NT2/D1 (cell line): ENCODE measurements at regions not wholly inside any gene's neighbourhood (a gene's known extent, or its start where the extent isn't known, plus 50 kb on each side); places are given as distances from the start of the nearest gene placed in this dataset.
A peak's percentile ranks its signal among the peaks of the same experiment; 100 is the strongest.

Experiments
- DNase-seq: peaks from one replicate; pipeline ENCODE4 v3.0.0-alpha.2; 2011; ENCODE audit warnings: low read depth, low spot score
- H3K27me3 ChIP-seq: 2 replicates; pipeline ENCODE4 v1.6.0; 2011; ENCODE audit warnings: mild to moderate bottlenecking; ENCODE audit not compliant: insufficient read length, insufficient read depth
- H3K36me3 ChIP-seq: 2 replicates; pipeline ENCODE4 v1.6.1; 2011; ENCODE audit warnings: mild to moderate bottlenecking, low read length, mixed read lengths; ENCODE audit not compliant: insufficient read depth, insufficient read length
- H3K4me1 ChIP-seq: 2 replicates; pipeline ENCODE4 v1.5.1; 2011; ENCODE audit not compliant: insufficient read depth, insufficient read length
- H3K4me3 ChIP-seq: 2 replicates; pipeline ENCODE4 v1.5.1; 2011; ENCODE audit warnings: low read depth; ENCODE audit not compliant: insufficient read length
- H3K9ac ChIP-seq: 2 replicates; pipeline ENCODE4 v1.6.0; 2011; ENCODE audit warnings: low read depth; ENCODE audit not compliant: insufficient read length
- H3K9me3 ChIP-seq: 2 replicates; pipeline ENCODE4 v1.5.1; 2011; ENCODE audit warnings: mild to moderate bottlenecking, low read length; ENCODE audit not compliant: insufficient read depth
- SUZ12 ChIP-seq: IDR thresholded peaks from 2 replicates; pipeline ENCODE4 v1.6.1; 2011; ENCODE audit not compliant: insufficient read length, insufficient read depth; ENCODE audit errors: extremely low read depth
- YY1 ChIP-seq: IDR thresholded peaks from 2 replicates; pipeline ENCODE4 v1.6.1; 2011; ENCODE audit not compliant: insufficient read length, insufficient read depth
- ZNF274 ChIP-seq: IDR thresholded peaks from 2 replicates; pipeline ENCODE4 v1.6.1; 2011; ENCODE audit warnings: mild to moderate bottlenecking, low read depth, low read length

DNA sequence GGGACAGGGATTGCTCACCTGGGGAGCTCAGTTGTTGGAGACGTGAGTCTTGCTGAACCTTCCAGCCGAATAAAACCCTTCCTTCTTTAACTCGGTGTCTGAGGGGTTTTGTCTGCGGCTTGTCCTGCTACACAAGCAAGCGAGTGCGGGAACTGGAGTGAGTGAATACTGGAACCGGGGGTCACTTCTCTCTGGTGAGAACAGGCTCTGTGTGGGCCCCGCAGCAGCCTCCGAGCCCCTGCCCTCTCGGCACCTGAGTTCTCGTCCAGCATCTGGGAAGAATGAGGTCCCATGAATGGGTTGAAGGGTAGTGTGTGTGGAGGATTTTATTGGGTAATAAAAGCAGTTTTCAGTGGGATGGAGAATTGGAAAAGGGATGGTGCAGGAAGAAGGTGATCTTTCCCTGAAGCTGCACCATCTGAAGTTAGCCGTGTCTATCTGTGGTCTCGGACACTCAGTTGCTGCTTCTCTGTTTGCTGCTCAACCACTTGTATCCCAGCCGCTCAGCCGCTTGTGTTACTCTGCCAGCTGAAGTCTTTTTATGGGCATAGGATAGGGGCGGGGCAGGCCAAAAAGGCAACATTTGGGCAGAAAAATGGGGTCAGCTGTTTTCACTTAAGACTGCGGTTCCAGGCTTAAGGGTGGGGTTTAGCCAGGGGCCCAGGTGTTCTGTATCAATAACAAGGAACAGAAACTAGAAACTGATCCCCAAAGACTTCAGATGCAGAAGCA is 450.6 kb upstream of the CAMK1G start:
- DNase-seq: no peak

DNA sequence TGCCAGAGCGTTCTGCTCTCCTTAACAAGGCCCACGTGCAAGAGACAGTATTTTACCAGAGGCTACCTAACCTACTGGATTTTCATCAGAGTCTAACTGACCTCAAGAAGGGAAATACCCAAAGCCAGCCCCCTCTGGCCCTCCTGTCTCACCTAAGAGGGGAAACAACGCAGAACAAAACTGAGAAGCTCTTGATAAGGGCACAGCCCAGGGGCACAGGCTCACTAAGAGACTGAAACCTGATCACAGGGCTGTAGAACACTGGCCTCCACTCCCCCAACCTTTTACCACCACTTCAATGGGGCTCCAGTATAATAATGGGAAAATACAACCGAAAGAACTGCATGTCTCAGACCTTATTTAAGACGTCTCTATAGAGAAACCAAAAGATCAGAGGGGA is 449.5 kb upstream of the CAMK1G start:
- no peaks in the 10 kb centered on the region for H3K27me3 ChIP-seq

More for the DNA sequence above, 450.6 kb upstream of the CAMK1G start:
- no peaks in the 10 kb centered on the region for H3K27me3 ChIP-seq
- H3K4me1 ChIP-seq: no peaks in the 10 kb centered on the region
- TF ChIP-seq SUZ12 (no peak), YY1 (no peak), ZNF274 (no peak)
- H3K9ac ChIP-seq: no peak overlapping the region
- H3K9me3 ChIP-seq: peaks cover 18% of the 10 kb centered on the region; the same call in 1 of the 2 replicates
- H3K36me3 ChIP-seq: no peaks in the 10 kb centered on the region
- H3K4me3 ChIP-seq: no peak overlapping the region

GRCh38 chr1:209143916-209144315 is 439.6 kb upstream of the CAMK1G start:
- H3K27me3 ChIP-seq: no peaks in the 10 kb centered on the region
- no peaks in the 10 kb centered on the region for H3K9me3 ChIP-seq
- no peak overlapping the region for H3K9ac ChIP-seq
- no peak for DNase-seq
- TF ChIP-seq YY1 (no peak), ZNF274 (no peak), SUZ12 (no peak)
- H3K4me3 ChIP-seq: no peak overlapping the region
- H3K4me1 ChIP-seq: no peaks in the 10 kb centered on the region
- no peaks in the 10 kb centered on the region for H3K36me3 ChIP-seq

More for the DNA sequence above, 449.5 kb upstream of the CAMK1G start:
- no peaks in the 10 kb centered on the region for H3K36me3 ChIP-seq
- DNase-seq: no peak
- no peak overlapping the region for H3K4me3 ChIP-seq
- H3K4me1 ChIP-seq: no peaks in the 10 kb centered on the region
- no peak overlapping the region for H3K9ac ChIP-seq
- peaks cover 14% of the 10 kb centered on the region; the same call in 1 of the 2 replicates for H3K9me3 ChIP-seq
- no peak for TF ChIP-seq ZNF274
- TF ChIP-seq YY1: no peak
- TF ChIP-seq SUZ12: no peak

DNA sequence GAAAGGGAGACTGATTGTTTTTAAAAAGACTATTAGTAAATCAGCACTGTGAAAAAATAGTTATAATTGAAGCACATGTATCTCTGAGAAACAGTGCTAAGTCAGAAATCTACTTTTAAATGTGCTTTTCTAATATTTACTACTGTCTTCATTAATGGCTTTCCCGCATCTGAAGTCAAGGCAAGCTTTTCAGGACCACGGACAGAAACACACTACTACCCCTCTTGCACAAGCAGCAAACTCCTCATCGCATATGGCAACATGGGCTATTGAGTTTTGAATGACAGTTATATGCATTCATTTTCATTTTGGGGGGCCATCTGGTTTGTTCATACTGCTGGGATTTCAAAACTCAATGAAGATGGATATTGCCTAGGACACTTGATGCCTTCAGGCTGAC is 433.4 kb upstream of the CAMK1G start:
- H3K9me3 ChIP-seq: no peaks in the 10 kb centered on the region
- no peak for TF ChIP-seq YY1
- no peak for TF ChIP-seq ZNF274
- TF ChIP-seq SUZ12: no peak
- H3K36me3 ChIP-seq: no peaks in the 10 kb centered on the region
- peak; percentile 84 for DNase-seq
- H3K4me1 ChIP-seq: peaks cover under 1% of the 10 kb centered on the region
- H3K9ac ChIP-seq: no peak overlapping the region
- H3K27me3 ChIP-seq: no peaks in the 10 kb centered on the region
- H3K4me3 ChIP-seq: no peak overlapping the region

DNA sequence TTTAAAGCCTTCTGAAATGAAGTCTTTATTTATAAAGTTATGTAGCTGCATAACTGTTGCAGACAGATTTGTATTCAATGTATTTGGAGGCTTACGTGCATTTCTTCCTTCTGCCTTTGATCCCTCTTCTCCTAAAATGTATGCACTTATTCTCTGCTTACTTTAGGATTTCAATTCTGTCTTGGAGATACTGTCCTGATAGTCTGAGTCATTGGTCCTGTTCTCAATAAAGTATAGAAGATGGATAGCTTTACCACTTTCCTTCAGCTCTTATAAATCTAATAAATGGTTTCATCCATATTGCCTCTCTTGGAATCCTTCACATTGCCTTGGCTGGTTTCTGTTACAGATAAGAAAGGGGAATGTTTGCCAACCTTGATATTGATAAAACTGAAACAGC is 430.1 kb upstream of the CAMK1G start:
- H3K27me3 ChIP-seq: no peaks in the 10 kb centered on the region
- no peaks in the 10 kb centered on the region for H3K9me3 ChIP-seq
- no peaks in the 10 kb centered on the region for H3K36me3 ChIP-seq
- TF ChIP-seq YY1 (no peak), SUZ12 (no peak), ZNF274 (no peak)
- no peak overlapping the region for H3K9ac ChIP-seq
- DNase-seq: no peak
- no peak overlapping the region for H3K4me3 ChIP-seq
- peaks cover 8% of the 10 kb centered on the region for H3K4me1 ChIP-seq

- H3K4me1 ChIP-seq: peaks cover 8% of the 10 kb centered on the region
Observed at GRCh38 chr1:209154912-209155311, 428.6 kb upstream of the CAMK1G start.

GRCh38 chr1:209155546-209155945 is 428.0 kb upstream of the CAMK1G start:
- H3K36me3 ChIP-seq: no peaks in the 10 kb centered on the region
- TF ChIP-seq YY1 (no peak), ZNF274 (no peak), SUZ12 (no peak)
- peak; percentile 84 for DNase-seq
- peaks cover 8% of the 10 kb centered on the region for H3K4me1 ChIP-seq
- H3K27me3 ChIP-seq: no peaks in the 10 kb centered on the region
- no peak overlapping the region for H3K4me3 ChIP-seq
- H3K9ac ChIP-seq: no peak overlapping the region
- H3K9me3 ChIP-seq: no peaks in the 10 kb centered on the region

More at GRCh38 chr1:209154912-209155311, 428.6 kb upstream of the CAMK1G start:
- Histone ChIP-seq H3K36me3 (no peaks in the 10 kb centered on the region), H3K27me3 (no peaks in the 10 kb centered on the region), H3K9ac (no peak overlapping the region), H3K4me3 (no peak overlapping the region), H3K9me3 (no peaks in the 10 kb centered on the region)
- DNase-seq: no peak
- no peak for TF ChIP-seq YY1
- TF ChIP-seq ZNF274: no peak
- no peak for TF ChIP-seq SUZ12
